Activated CD4-positive, alpha-beta T cell treated with anti-CD3 and anti-CD28 coated beads, Interleukin-2, amount 50 U/mL, for 1 hour (primary cell): ENCODE measurements at regions not wholly inside any gene's neighbourhood (a gene's known extent, or its start where the extent isn't known, plus 50 kb on each side); places are given as distances from the start of the nearest gene placed in this dataset.
"Not testable (repeated sequence)": the region's sequence is repeated elsewhere in the genome, so short reads cannot be mapped to it uniquely, and the experiment has no call there.

Experiments
- DNase-seq: peaks from one replicate; pipeline ENCODE4 v3.0.0-alpha.2; 2020

- DNase-seq: no peak
These were observed 270.0 kb downstream of the DACT1 start for GRCh38 chr14:58907803-58908202.

- DNase-seq: no peak
These were observed 274.5 kb downstream of the DACT1 start for GRCh38 chr14:58912287-58912686.

GRCh38 chr14:58912799-58913432 is 275.2 kb downstream of the DACT1 start:
- no peak for DNase-seq

- no peak for DNase-seq
These were observed 274.1 kb upstream of the DAAM1 start for GRCh38 chr14:58914279-58914855.

GRCh38 chr14:58915646-58916045 is 272.8 kb upstream of the DAAM1 start:
- DNase-seq: no peak

- DNase-seq: no peak
These were observed 270.3 kb upstream of the DAAM1 start for GRCh38 chr14:58918066-58918738.

- DNase-seq: no peak
These were observed 269.2 kb upstream of the DAAM1 start for GRCh38 chr14:58919217-58919616.

- no peak for DNase-seq
These were observed 268.2 kb upstream of the DAAM1 start for GRCh38 chr14:58920230-58920629.

GRCh38 chr14:58922201-58922940 is 266.1 kb upstream of the DAAM1 start:
- not testable (repeated sequence) for DNase-seq

GRCh38 chr14:58923751-58924405 is 264.6 kb upstream of the DAAM1 start:
- DNase-seq: no peak

GRCh38 chr14:58941629-58942028 is 246.8 kb upstream of the DAAM1 start:
- DNase-seq: no peak

- no peak for DNase-seq
These were observed 246.0 kb upstream of the DAAM1 start for GRCh38 chr14:58942516-58942915.

GRCh38 chr14:58944343-58944967 is 244.0 kb upstream of the DAAM1 start:
- no peak for DNase-seq

GRCh38 chr14:58944968-58945356 is 243.5 kb upstream of the DAAM1 start:
- no peak for DNase-seq

GRCh38 chr14:58946431-58946830 is 242.0 kb upstream of the DAAM1 start:
- DNase-seq: no peak

GRCh38 chr14:58947156-58947555 is 241.3 kb upstream of the DAAM1 start:
- DNase-seq: no peak

- no peak for DNase-seq
These were observed 240.5 kb upstream of the DAAM1 start for GRCh38 chr14:58947814-58948445.

- no peak for DNase-seq
These were observed 237.9 kb upstream of the DAAM1 start for GRCh38 chr14:58950555-58950954.

GRCh38 chr14:58951143-58951542 is 237.3 kb upstream of the DAAM1 start:
- DNase-seq: no peak

- DNase-seq: no peak
These were observed 234.4 kb upstream of the DAAM1 start for GRCh38 chr14:58954052-58954451.

GRCh38 chr14:58954901-58955861 is 233.3 kb upstream of the DAAM1 start:
- DNase-seq: no peak
